ENCODE measurements at regions not wholly inside any gene's neighbourhood (a gene's known extent, or its start where the extent isn't known, plus 50 kb on each side); places are given as distances from the start of the nearest gene placed in this dataset.

- ChIA-PET CTCF (no interaction called here), POLR2A (ENCODE audit: unreplicated experiment) (no interaction called here)
- H3K27me3 ChIP-seq (ENCODE audit: insufficient read depth, low read depth), result no peaks in the 10 kb centered on the region
- no peak overlapping the region for H3K27ac ChIP-seq
- no peaks in the 10 kb centered on the region for H3K9me3 ChIP-seq (ENCODE audit: insufficient read depth, low read depth)
- BruUV-seq (replicated peaks), result no TSS peak
- no peak for DNase-seq
- no peak overlapping the region for H2AFZ ChIP-seq
- no peaks in the 10 kb centered on the region for H3K9me2 ChIP-seq (ENCODE audit: insufficient read depth)
- H3K4me1 ChIP-seq (replicated peaks; ENCODE audit: insufficient read depth), result no peaks in the 10 kb centered on the region
- H3K36me3 ChIP-seq (ENCODE audit: low read depth), result no peaks in the 10 kb centered on the region
- H4K20me1 ChIP-seq (ENCODE audit: insufficient read depth), result no peaks in the 10 kb centered on the region
- no peak for TF ChIP-seq EZH2 (IDR thresholded peaks at IDR 0.05; ENCODE audit: low read depth)
- no peak for TF ChIP-seq CTCF (conservative IDR thresholded peaks at IDR 0.05)
- no peak overlapping the region for H3K4me3 ChIP-seq
- intact Hi-C loops (cut with micrococcal nuclease; ENCODE audit: unreplicated experiment), result no loop called here
- H3K4me2 ChIP-seq, result no peak overlapping the region
- H3K79me2 ChIP-seq (ENCODE audit: low read depth), result no peaks in the 10 kb centered on the region
- H3F3A ChIP-seq (ENCODE audit: insufficient read depth, low read depth), result no peaks in the 10 kb centered on the region
Observed at GRCh38 chr2:128377071-128377910, 58.6 kb upstream of the HS6ST1 start.

GRCh38 chr2:128378231-128379020 is 59.8 kb upstream of the HS6ST1 start:
- Histone ChIP-seq H3K36me3 (ENCODE audit: low read depth) (no peaks in the 10 kb centered on the region), H3K79me2 (ENCODE audit: low read depth) (no peaks in the 10 kb centered on the region), H3K4me3 (no peak overlapping the region), H3K4me1 (replicated peaks; ENCODE audit: insufficient read depth) (no peaks in the 10 kb centered on the region), H4K20me1 (ENCODE audit: insufficient read depth) (no peaks in the 10 kb centered on the region), H3K4me2 (no peak overlapping the region), H3K9me2 (ENCODE audit: insufficient read depth) (no peaks in the 10 kb centered on the region), H3F3A (ENCODE audit: insufficient read depth, low read depth) (no peaks in the 10 kb centered on the region), H2AFZ (no peak overlapping the region), H3K27me3 (ENCODE audit: insufficient read depth, low read depth) (no peaks in the 10 kb centered on the region), H3K9me3 (ENCODE audit: insufficient read depth, low read depth) (no peaks in the 10 kb centered on the region), H3K27ac (no peak overlapping the region)
- TF ChIP-seq EZH2 (IDR thresholded peaks at IDR 0.05; ENCODE audit: low read depth), result no peak
- no peak for TF ChIP-seq CTCF (conservative IDR thresholded peaks at IDR 0.05)
- CTCF ChIA-PET, result no interaction called here
- BruUV-seq (replicated peaks), result no TSS peak
- POLR2A ChIA-PET (ENCODE audit: unreplicated experiment), result no interaction called here
- no peak for DNase-seq
- intact Hi-C loops (cut with micrococcal nuclease; ENCODE audit: unreplicated experiment), result no loop called here

GRCh38 chr2:128379021-128380015 is 60.6 kb upstream of the HS6ST1 start:
- Histone ChIP-seq H3K36me3 (ENCODE audit: low read depth) (no peaks in the 10 kb centered on the region), H3K4me3 (no peak overlapping the region), H3K9me2 (ENCODE audit: insufficient read depth) (no peaks in the 10 kb centered on the region), H2AFZ (no peak overlapping the region), H3K9me3 (ENCODE audit: insufficient read depth, low read depth) (no peaks in the 10 kb centered on the region), H3K27me3 (ENCODE audit: insufficient read depth, low read depth) (no peaks in the 10 kb centered on the region), H3K27ac (no peak overlapping the region), H3K4me1 (replicated peaks; ENCODE audit: insufficient read depth) (no peaks in the 10 kb centered on the region), H3F3A (ENCODE audit: insufficient read depth, low read depth) (no peaks in the 10 kb centered on the region), H3K79me2 (ENCODE audit: low read depth) (no peaks in the 10 kb centered on the region), H3K4me2 (no peak overlapping the region), H4K20me1 (ENCODE audit: insufficient read depth) (no peaks in the 10 kb centered on the region)
- BruUV-seq (replicated peaks), result no TSS peak
- DNase-seq, result no peak
- ChIA-PET POLR2A (ENCODE audit: unreplicated experiment) (no interaction called here), CTCF (no interaction called here)
- no peak for TF ChIP-seq EZH2 (IDR thresholded peaks at IDR 0.05; ENCODE audit: low read depth)
- intact Hi-C loops (cut with micrococcal nuclease; ENCODE audit: unreplicated experiment), result no loop called here
